GM23338 (cell line): ENCODE measurements at regions not wholly inside any gene's neighbourhood (a gene's known extent, or its start where the extent isn't known, plus 50 kb on each side); places are given as distances from the start of the nearest gene placed in this dataset.

Source experiments
- CREB1 ChIP-seq: fragments of 250-450 bp; sonication (Bioruptor Pico); IDR thresholded peaks from 2 replicates; pipeline ENCODE4 v1.5.0; 2020; ENCODE audit warnings: low read depth, mild to moderate bottlenecking, moderate library complexity
- EZH2 ChIP-seq: fragments of 200-600 bp; sonication (generic); IDR thresholded peaks from one replicate; pipeline ENCODE4 v1.8.0; 2017; ENCODE audit warnings: antibody characterized with exemption, mild to moderate bottlenecking, low read depth; ENCODE audit not compliant: unreplicated experiment
- EZH2phosphoT487 ChIP-seq: fragments of 200-600 bp; sonication (generic); IDR thresholded peaks from one replicate; pipeline ENCODE4 v1.8.1; 2018; ENCODE audit warnings: antibody characterized with exemption; ENCODE audit not compliant: unreplicated experiment
- NANOG ChIP-seq: IDR thresholded peaks from 2 replicates; pipeline ENCODE4 v1.6.1; 2016; ENCODE audit warnings: antibody characterized with exemption, borderline replicate concordance
- POLR2AphosphoS5 ChIP-seq: IDR thresholded peaks from 2 replicates; pipeline ENCODE4 v1.6.1; 2016; ENCODE audit warnings: antibody characterized with exemption, low read depth
- STAT1 ChIP-seq: IDR thresholded peaks from one replicate; pipeline ENCODE4 v1.6.1; 2016; ENCODE audit warnings: antibody characterized with exemption; ENCODE audit not compliant: unreplicated experiment
- ZNF114 ChIP-seq: fragments of 250-450 bp; sonication (Bioruptor Pico); IDR thresholded peaks from 2 replicates; pipeline ENCODE4 v1.5.0; 2020; ENCODE audit warnings: mild to moderate bottlenecking, moderate library complexity
- ZNF331 ChIP-seq: fragments of 250-450 bp; sonication (Bioruptor Pico); IDR thresholded peaks from 2 replicates; pipeline ENCODE4 v1.5.0; 2020; ENCODE audit warnings: low read depth, mild to moderate bottlenecking, moderate library complexity
- TF ChIP-seq, protein P1 (sequence below): fragments of 250-450 bp; sonication (Bioruptor Pico); IDR thresholded peaks from 2 replicates; pipeline ENCODE4 v1.5.0; 2020; ENCODE audit warnings: mild to moderate bottlenecking, moderate library complexity
- TF ChIP-seq, protein P2 (sequence below): IDR thresholded peaks from one replicate; pipeline ENCODE4 v1.6.1; 2018; ENCODE audit warnings: antibody characterized with exemption; ENCODE audit not compliant: unreplicated experiment
- TF ChIP-seq, protein P3 (sequence below), 2 experiments: fragments of 200-600 bp in 1 of 2; sonication (generic) in 1 of 2; conservative IDR thresholded peaks; 2 replicates each; pipeline versions ENCODE4 v1.5.1 to v1.6.1; 2016 to 2017; ENCODE audit warnings: antibody characterized with exemption in 2 of 2, low read depth in 2 of 2, mild to moderate bottlenecking in 2 of 2, moderate library complexity in 1 of 2

DNA sequence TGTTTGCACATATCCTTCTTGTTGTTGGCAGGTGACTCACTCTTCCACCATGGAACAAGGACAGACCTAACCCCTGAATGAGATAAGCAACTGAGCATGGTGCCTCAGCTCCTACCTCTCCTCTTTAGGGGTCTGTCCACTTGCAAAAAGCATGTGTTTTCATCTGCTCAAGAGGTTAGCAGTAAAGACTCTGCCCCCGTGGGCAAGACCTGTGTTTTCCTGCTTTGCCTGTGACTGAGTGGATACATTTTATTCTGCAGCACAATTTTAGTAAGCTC is 111.0 kb upstream of the LIFR start (continued):
- TF ChIP-seq, protein P1, sequence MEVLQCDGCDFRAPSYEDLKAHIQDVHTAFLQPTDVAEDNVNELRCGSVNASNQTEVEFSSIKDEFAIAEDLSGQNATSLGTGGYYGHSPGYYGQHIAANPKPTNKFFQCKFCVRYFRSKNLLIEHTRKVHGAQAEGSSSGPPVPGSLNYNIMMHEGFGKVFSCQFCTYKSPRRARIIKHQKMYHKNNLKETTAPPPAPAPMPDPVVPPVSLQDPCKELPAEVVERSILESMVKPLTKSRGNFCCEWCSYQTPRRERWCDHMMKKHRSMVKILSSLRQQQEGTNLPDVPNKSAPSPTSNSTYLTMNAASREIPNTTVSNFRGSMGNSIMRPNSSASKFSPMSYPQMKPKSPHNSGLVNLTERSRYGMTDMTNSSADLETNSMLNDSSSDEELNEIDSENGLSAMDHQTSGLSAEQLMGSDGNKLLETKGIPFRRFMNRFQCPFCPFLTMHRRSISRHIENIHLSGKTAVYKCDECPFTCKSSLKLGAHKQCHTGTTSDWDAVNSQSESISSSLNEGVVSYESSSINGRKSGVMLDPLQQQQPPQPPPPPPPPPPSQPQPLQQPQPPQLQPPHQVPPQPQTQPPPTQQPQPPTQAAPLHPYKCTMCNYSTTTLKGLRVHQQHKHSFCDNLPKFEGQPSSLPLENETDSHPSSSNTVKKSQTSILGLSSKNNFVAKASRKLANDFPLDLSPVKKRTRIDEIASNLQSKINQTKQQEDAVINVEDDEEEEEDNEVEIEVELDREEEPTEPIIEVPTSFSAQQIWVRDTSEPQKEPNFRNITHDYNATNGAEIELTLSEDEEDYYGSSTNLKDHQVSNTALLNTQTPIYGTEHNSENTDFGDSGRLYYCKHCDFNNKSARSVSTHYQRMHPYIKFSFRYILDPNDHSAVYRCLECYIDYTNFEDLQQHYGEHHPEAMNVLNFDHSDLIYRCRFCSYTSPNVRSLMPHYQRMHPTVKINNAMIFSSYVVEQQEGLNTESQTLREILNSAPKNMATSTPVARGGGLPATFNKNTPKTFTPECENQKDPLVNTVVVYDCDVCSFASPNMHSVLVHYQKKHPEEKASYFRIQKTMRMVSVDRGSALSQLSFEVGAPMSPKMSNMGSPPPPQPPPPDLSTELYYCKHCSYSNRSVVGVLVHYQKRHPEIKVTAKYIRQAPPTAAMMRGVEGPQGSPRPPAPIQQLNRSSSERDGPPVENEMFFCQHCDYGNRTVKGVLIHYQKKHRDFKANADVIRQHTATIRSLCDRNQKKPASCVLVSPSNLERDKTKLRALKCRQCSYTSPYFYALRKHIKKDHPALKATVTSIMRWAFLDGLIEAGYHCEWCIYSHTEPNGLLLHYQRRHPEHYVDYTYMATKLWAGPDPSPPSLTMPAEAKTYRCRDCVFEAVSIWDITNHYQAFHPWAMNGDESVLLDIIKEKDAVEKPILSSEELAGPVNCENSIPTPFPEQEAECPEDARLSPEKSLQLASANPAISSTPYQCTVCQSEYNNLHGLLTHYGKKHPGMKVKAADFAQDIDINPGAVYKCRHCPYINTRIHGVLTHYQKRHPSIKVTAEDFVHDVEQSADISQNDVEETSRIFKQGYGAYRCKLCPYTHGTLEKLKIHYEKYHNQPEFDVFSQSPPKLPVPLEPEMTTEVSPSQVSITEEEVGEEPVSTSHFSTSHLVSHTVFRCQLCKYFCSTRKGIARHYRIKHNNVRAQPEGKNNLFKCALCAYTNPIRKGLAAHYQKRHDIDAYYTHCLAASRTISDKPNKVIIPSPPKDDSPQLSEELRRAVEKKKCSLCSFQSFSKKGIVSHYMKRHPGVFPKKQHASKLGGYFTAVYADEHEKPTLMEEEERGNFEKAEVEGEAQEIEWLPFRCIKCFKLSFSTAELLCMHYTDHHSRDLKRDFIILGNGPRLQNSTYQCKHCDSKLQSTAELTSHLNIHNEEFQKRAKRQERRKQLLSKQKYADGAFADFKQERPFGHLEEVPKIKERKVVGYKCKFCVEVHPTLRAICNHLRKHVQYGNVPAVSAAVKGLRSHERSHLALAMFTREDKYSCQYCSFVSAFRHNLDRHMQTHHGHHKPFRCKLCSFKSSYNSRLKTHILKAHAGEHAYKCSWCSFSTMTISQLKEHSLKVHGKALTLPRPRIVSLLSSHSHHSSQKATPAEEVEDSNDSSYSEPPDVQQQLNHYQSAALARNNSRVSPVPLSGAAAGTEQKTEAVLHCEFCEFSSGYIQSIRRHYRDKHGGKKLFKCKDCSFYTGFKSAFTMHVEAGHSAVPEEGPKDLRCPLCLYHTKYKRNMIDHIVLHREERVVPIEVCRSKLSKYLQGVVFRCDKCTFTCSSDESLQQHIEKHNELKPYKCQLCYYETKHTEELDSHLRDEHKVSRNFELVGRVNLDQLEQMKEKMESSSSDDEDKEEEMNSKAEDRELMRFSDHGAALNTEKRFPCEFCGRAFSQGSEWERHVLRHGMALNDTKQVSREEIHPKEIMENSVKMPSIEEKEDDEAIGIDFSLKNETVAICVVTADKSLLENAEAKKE (CRISPR knock-in tag) = no peak
- TF ChIP-seq CREB1 (CRISPR knock-in tag) = no peak
- no peak for TF ChIP-seq POLR2AphosphoS5
- TF ChIP-seq EZH2phosphoT487 = no peak
- TF ChIP-seq, protein P2, sequence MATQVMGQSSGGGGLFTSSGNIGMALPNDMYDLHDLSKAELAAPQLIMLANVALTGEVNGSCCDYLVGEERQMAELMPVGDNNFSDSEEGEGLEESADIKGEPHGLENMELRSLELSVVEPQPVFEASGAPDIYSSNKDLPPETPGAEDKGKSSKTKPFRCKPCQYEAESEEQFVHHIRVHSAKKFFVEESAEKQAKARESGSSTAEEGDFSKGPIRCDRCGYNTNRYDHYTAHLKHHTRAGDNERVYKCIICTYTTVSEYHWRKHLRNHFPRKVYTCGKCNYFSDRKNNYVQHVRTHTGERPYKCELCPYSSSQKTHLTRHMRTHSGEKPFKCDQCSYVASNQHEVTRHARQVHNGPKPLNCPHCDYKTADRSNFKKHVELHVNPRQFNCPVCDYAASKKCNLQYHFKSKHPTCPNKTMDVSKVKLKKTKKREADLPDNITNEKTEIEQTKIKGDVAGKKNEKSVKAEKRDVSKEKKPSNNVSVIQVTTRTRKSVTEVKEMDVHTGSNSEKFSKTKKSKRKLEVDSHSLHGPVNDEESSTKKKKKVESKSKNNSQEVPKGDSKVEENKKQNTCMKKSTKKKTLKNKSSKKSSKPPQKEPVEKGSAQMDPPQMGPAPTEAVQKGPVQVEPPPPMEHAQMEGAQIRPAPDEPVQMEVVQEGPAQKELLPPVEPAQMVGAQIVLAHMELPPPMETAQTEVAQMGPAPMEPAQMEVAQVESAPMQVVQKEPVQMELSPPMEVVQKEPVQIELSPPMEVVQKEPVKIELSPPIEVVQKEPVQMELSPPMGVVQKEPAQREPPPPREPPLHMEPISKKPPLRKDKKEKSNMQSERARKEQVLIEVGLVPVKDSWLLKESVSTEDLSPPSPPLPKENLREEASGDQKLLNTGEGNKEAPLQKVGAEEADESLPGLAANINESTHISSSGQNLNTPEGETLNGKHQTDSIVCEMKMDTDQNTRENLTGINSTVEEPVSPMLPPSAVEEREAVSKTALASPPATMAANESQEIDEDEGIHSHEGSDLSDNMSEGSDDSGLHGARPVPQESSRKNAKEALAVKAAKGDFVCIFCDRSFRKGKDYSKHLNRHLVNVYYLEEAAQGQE = no peak
- no peak for TF ChIP-seq STAT1
- no peak for TF ChIP-seq ZNF114 (CRISPR knock-in tag)
- no peak for TF ChIP-seq NANOG
- TF ChIP-seq ZNF331 (CRISPR knock-in tag) = no peak
- TF ChIP-seq EZH2 = no peak
- TF ChIP-seq, protein P3, sequence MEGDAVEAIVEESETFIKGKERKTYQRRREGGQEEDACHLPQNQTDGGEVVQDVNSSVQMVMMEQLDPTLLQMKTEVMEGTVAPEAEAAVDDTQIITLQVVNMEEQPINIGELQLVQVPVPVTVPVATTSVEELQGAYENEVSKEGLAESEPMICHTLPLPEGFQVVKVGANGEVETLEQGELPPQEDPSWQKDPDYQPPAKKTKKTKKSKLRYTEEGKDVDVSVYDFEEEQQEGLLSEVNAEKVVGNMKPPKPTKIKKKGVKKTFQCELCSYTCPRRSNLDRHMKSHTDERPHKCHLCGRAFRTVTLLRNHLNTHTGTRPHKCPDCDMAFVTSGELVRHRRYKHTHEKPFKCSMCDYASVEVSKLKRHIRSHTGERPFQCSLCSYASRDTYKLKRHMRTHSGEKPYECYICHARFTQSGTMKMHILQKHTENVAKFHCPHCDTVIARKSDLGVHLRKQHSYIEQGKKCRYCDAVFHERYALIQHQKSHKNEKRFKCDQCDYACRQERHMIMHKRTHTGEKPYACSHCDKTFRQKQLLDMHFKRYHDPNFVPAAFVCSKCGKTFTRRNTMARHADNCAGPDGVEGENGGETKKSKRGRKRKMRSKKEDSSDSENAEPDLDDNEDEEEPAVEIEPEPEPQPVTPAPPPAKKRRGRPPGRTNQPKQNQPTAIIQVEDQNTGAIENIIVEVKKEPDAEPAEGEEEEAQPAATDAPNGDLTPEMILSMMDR (conservative IDR thresholded peaks at IDR 0.05; ENCODE audit: low read depth in 2 of 2) = no peak
